RPMI8226 (cell line): ENCODE measurements at regions not wholly inside any gene's neighbourhood (a gene's known extent, or its start where the extent isn't known, plus 50 kb on each side); places are given as distances from the start of the nearest gene placed in this dataset.
"Not testable (repeated sequence)": the region's sequence is repeated elsewhere in the genome, so short reads cannot be mapped to it uniquely, and the experiment has no call there.

Experiments used
- DNase-seq: peaks from one replicate; pipeline ENCODE4 v3.0.0-alpha.2; 2015

- DNase-seq, result no peak
Measured at GRCh38 chr11:37483761-37484160, 885.7 kb upstream of the RAG2 start.

GRCh38 chr11:37474889-37475288, 876.9 kb upstream of the RAG2 start:
- DNase-seq, result no peak

- DNase-seq, result no peak
Measured at GRCh38 chr11:37468344-37468743, 870.3 kb upstream of the RAG2 start.

GRCh38 chr11:37465221-37465620, 867.2 kb upstream of the RAG2 start:
- no peak for DNase-seq

GRCh38 chr11:37459456-37459855, 861.4 kb upstream of the RAG2 start:
- DNase-seq, result no peak

- no peak for DNase-seq
Measured at GRCh38 chr11:37456746-37457145, 858.7 kb upstream of the RAG2 start.

GRCh38 chr11:37451903-37452302, 853.9 kb upstream of the RAG2 start:
- DNase-seq, result no peak

GRCh38 chr11:37450613-37451012, 852.6 kb upstream of the RAG2 start:
- DNase-seq, result no peak

GRCh38 chr11:37449146-37449545, 851.1 kb upstream of the RAG2 start:
- DNase-seq, result peak; percentile 14

GRCh38 chr11:37442576-37442975, 844.5 kb upstream of the RAG2 start:
- no peak for DNase-seq

- not testable (repeated sequence) for DNase-seq
Measured at GRCh38 chr11:37431633-37432230, 833.7 kb upstream of the RAG2 start.

GRCh38 chr11:37430966-37431632, 833.1 kb upstream of the RAG2 start:
- not testable (repeated sequence) for DNase-seq

- no peak for DNase-seq
Measured at GRCh38 chr11:37422511-37422910, 824.5 kb upstream of the RAG2 start.

GRCh38 chr11:37411289-37411688, 813.3 kb upstream of the RAG2 start:
- DNase-seq, result no peak

- no peak for DNase-seq
Measured at GRCh38 chr11:37409124-37409523, 811.1 kb upstream of the RAG2 start.

- DNase-seq, result no peak
Measured at GRCh38 chr11:37407461-37407860, 809.4 kb upstream of the RAG2 start.

- DNase-seq, result no peak
Measured at GRCh38 chr11:37406651-37407050, 808.6 kb upstream of the RAG2 start.

- no peak for DNase-seq
Measured at GRCh38 chr11:37404231-37404630, 806.2 kb upstream of the RAG2 start.

GRCh38 chr11:37402663-37403062, 804.6 kb upstream of the RAG2 start:
- DNase-seq, result no peak

- DNase-seq, result no peak
Measured at GRCh38 chr11:37394236-37394870, 796.3 kb upstream of the RAG2 start.

GRCh38 chr11:37391615-37392014, 793.6 kb upstream of the RAG2 start:
- no peak for DNase-seq

GRCh38 chr11:37390576-37391083, 792.6 kb upstream of the RAG2 start:
- DNase-seq, result no peak

GRCh38 chr11:37378958-37379357, 780.9 kb upstream of the RAG2 start:
- no peak for DNase-seq

GRCh38 chr11:37372667-37373066, 774.6 kb upstream of the RAG2 start:
- no peak for DNase-seq
